ENCODE measurements at regions not wholly inside any gene's neighbourhood (a gene's known extent, or its start where the extent isn't known, plus 50 kb on each side); places are given as distances from the start of the nearest gene placed in this dataset.

- TF ChIP-seq, protein P1, sequence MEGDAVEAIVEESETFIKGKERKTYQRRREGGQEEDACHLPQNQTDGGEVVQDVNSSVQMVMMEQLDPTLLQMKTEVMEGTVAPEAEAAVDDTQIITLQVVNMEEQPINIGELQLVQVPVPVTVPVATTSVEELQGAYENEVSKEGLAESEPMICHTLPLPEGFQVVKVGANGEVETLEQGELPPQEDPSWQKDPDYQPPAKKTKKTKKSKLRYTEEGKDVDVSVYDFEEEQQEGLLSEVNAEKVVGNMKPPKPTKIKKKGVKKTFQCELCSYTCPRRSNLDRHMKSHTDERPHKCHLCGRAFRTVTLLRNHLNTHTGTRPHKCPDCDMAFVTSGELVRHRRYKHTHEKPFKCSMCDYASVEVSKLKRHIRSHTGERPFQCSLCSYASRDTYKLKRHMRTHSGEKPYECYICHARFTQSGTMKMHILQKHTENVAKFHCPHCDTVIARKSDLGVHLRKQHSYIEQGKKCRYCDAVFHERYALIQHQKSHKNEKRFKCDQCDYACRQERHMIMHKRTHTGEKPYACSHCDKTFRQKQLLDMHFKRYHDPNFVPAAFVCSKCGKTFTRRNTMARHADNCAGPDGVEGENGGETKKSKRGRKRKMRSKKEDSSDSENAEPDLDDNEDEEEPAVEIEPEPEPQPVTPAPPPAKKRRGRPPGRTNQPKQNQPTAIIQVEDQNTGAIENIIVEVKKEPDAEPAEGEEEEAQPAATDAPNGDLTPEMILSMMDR (IDR thresholded peaks at IDR 0.05), result no peak
- TF ChIP-seq POLR2A (IDR thresholded peaks at IDR 0.05), result no peak
- intact Hi-C loops (cut with DNase I), result no loop called here
- 60 to 64% (median 62%) methylated on average over 5 of the region's 5 CpGs for WGBS, 4 donors
- Histone ChIP-seq H3K4me1 (replicated peaks in 1 of 2) (no peaks in the 10 kb centered on the region), H3K9me3 (replicated peaks in 1 of 3) (no peaks in the 10 kb centered on the region), H3K27ac (no peak overlapping the region), H3K27me3 (no peaks in the 10 kb centered on the region), H3K4me3 (no peak overlapping the region), H3K36me3 (replicated peaks in 1 of 2) (no peaks in the 10 kb centered on the region)
- DNase-seq, result no peak
Measured at GRCh38 chr15:95869920-95870319, 460.6 kb upstream of the NR2F2 start.

- peaks cover 0 to 4% of the 10 kb centered on the region in 2 donors for H3K4me1 ChIP-seq (replicated peaks in 1 of 2)
- WGBS, 4 donors, result 72 to 91% (median 86%) methylated on average over 3 of the region's 3 CpGs
- intact Hi-C loops (cut with DNase I), result no loop called here
Measured at GRCh38 chr15:95872366-95872771, 458.1 kb upstream of the NR2F2 start.

DNA sequence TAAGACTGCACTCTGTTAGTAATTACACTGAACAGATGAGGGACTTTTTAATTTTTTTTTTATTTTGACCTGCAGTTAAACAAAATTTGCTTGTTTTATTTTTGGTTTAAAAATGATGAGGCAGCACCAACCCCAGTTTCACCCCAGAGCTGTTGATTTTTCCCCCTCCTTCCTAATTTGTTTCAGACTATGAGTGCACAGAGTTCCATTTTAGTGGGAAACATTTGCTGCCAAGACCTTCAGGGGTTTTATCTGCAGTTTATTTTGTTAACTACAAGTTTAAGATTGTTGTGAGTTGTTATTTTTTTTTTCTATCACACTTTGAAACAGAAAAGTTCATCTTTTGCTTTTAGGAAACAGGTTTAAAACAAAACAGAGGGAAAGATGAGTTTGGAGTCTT is 455.9 kb upstream of the NR2F2 start:
- intact Hi-C loops (cut with DNase I), result no loop called here
- Histone ChIP-seq H3K36me3 (replicated peaks in 1 of 2) (no peaks in the 10 kb centered on the region), H3K27ac (peak overlapping the region in 1 of 5 donors; percentile 43), H3K4me3 (no peak overlapping the region), H3K27me3 (no peaks in the 10 kb centered on the region), H3K4me1 (replicated peaks in 1 of 2) (peaks cover 0 to 4% of the 10 kb centered on the region in 2 donors), H3K9me3 (replicated peaks in 1 of 3) (no peaks in the 10 kb centered on the region)
- TF ChIP-seq POLR2A (IDR thresholded peaks at IDR 0.05), result no peak
- TF ChIP-seq, protein P1 (IDR thresholded peaks at IDR 0.05), result no peak
- no peak for DNase-seq

More at GRCh38 chr15:95872366-95872771, 458.1 kb upstream of the NR2F2 start:
- Histone ChIP-seq H3K4me3 (no peak overlapping the region), H3K27me3 (no peaks in the 10 kb centered on the region), H3K36me3 (replicated peaks in 1 of 2) (no peaks in the 10 kb centered on the region), H3K9me3 (replicated peaks in 1 of 3) (no peaks in the 10 kb centered on the region), H3K27ac (no peak overlapping the region)
- TF ChIP-seq POLR2A (IDR thresholded peaks at IDR 0.05), result no peak
- TF ChIP-seq, protein P1 (IDR thresholded peaks at IDR 0.05), result no peak
- no peak for DNase-seq

- no peak overlapping the region for H3K4me3 ChIP-seq
Measured at GRCh38 chr15:95875121-95875643, 455.3 kb upstream of the NR2F2 start.

More at GRCh38 chr15:95875121-95875643, 455.3 kb upstream of the NR2F2 start:
- Histone ChIP-seq H3K27ac (peak overlapping the region in 2 of 5 donors; percentile 2 to 43), H3K27me3 (no peaks in the 10 kb centered on the region), H3K4me1 (replicated peaks in 1 of 2) (peaks cover 0 to 4% of the 10 kb centered on the region in 2 donors), H3K9me3 (replicated peaks in 1 of 3) (no peaks in the 10 kb centered on the region), H3K36me3 (replicated peaks in 1 of 2) (no peaks in the 10 kb centered on the region)
- 52 to 58% (median 54%) methylated on average over 7 of the region's 7 CpGs for WGBS, 4 donors
- intact Hi-C loops (cut with DNase I), result no loop called here
- TF ChIP-seq, protein P1 (IDR thresholded peaks at IDR 0.05), result peak in 1 of 6 experiments; percentile 6
- no peak for TF ChIP-seq POLR2A (IDR thresholded peaks at IDR 0.05)
- peak in 6 of 7 donors; percentile 19 to 53 (median 34) for DNase-seq
